Stomach (tissue), 4 donors: ENCODE measurements at regions not wholly inside any gene's neighbourhood (a gene's known extent, or its start where the extent isn't known, plus 50 kb on each side); places are given as distances from the start of the nearest gene placed in this dataset.

Experiments
- CTCF ChIP-seq, 7 experiments: fragments of 450-650 bp in 4 of 7; fragments of 200-600 bp in 3 of 7; sonication (generic) in 3 of 7; IDR thresholded peaks; one replicate each; pipeline ENCODE4 v1.5.1; 2016 to 2019; ENCODE audit warnings: antibody characterized with exemption in 7 of 7, control low read depth in 2 of 7, mild to moderate bottlenecking in 1 of 7
- POLR2A ChIP-seq, 4 donors: fragments of 450-650 bp; IDR thresholded peaks; one replicate each; pipeline ENCODE4 v1.6.1; 2016; ENCODE audit warnings: antibody characterized with exemption in 4 of 4, control low read depth in 2 of 4, mild to moderate bottlenecking in 1 of 4, moderate library complexity in 1 of 4

- no peak for TF ChIP-seq POLR2A (IDR thresholded peaks at IDR 0.05)
- TF ChIP-seq CTCF (IDR thresholded peaks at IDR 0.05), result no peak
These were observed 149.8 kb upstream of the ARHGEF9 start for GRCh38 chrX:63934791-63935190.
